CD1c-positive myeloid dendritic cell (primary cell): ENCODE measurements at regions not wholly inside any gene's neighbourhood (a gene's known extent, or its start where the extent isn't known, plus 50 kb on each side); places are given as distances from the start of the nearest gene placed in this dataset.

Experiments used
- DNase-seq: peaks from one replicate; pipeline ENCODE4 v3.0.0-alpha.2; 2016; ENCODE audit errors: extremely low spot score

DNA sequence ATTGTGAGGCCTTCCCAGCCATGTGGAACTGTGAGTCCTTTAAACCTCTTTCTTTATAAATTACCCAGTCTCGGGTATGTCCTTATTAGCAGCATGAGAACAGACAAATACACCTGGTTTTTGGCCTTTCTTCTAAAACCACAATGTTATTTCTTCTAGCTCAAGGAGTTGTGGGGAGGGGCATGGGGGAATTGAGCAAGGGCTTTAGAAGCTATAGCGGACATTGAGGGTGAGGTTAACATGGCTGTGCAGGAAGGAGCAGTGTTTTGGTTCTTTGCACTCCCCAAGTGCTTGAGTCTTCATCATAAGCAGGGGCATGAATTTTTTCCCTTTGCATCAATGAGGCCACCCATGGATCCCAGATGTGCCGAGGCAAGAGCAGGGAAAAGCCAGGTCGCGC is 86.8 kb downstream of the SPRING1 start:
- DNase-seq, result no peak

DNA sequence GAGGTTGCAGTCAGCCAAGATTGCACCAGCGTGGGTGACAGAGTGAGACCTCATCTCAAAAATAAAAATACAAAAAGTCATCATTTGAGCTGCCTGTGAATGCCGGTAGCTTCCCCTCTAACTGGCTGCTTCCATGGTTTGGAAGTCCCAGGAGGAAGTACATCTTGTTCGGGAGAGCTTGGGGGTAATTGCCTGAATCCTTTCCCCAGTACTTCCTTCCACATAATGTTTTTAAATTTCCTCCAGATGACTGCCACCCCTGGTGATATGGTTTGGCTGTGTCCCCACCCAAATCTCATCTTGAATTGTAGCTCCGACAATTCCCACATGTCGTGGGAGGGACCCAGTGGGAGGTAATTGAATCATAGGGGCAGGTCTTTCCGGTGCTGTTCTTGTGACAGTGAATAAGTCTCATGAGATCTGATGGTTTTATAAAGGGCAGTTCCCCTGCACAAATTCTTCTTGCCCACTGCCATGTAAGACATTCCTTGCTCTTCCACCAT is 87.2 kb downstream of the SPRING1 start:
- DNase-seq, result no peak

DNA sequence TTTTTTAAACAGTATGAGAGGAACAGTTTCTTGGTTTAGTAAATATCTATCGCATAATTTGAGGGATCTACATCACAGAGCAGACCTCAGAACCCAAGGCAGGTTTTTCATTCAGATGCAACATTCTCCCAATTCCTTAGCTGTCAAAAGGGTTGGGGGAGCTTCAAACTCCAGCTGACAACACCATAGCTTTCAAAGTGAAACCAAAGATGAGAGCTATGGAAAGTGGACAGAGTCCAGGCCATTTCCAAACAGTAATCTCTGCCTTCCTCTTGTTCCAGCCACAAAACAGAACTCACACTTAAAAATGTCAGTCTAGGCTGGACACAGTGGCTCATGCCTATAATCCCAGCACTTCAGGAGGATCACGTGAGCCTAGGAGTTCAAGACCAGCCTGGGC is 87.8 kb downstream of the SPRING1 start:
- no peak for DNase-seq

DNA sequence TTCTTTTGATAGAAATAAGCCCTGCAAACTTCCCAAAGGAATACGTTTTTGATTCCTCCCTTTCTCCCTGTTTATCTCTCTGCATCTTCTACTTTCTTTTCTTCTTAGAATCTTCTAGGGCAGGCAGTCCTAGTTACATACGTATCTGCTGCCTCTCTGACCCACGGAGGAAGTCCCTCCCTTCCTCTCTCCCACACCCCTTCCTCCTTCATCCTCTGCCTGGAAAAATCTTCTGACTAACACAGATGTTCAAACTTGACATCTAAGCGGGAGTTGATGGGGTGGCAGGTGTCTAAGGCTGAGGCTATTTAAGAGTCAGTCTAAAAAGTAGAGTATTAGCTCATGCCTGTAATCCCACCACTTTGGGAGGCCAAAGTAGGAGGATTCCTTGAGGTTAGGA is 88.6 kb downstream of the MAP1LC3B2 start:
- no peak for DNase-seq

DNA sequence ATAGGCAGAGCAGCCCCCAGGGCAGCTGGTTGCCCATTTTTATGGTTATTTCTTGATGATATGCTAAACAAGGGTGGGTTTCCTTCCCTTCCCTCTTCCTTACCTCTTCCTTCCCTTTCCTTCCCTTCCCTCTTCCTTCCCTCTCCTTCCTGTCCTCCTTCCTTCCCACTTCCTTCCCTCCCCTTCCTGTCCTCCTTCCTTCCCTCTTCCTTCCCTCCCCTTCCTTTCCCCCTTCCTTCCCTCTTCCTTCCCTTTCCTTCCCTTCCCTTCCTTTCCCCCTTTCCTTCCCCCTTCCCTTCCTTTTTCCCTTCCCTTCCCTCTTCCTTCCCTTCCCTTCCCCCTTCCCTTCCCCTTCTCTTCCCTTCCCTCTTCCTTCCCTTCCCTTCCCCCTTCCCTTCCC is 87.7 kb downstream of the MAP1LC3B2 start:
- DNase-seq, result no peak

DNA sequence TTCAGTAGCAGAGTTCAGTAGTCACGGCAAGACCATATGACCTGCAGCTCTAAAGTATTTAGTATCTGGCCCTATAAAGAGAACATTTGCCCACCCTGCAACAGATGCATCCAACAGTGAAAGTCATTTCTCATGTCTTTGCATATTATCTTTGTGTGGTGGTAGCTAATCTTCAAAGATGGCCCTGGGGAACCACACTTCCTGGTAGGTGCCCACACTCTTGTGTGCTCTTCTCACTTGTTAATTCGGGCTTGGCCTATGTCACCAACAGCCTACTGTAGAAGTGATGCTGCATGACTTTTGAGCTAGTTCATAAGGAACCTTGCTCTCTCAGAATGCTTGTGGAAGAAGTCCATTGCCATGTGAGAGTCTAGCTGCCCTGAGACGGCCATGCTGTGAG is 85.6 kb downstream of the MAP1LC3B2 start:
- DNase-seq, result no peak

DNA sequence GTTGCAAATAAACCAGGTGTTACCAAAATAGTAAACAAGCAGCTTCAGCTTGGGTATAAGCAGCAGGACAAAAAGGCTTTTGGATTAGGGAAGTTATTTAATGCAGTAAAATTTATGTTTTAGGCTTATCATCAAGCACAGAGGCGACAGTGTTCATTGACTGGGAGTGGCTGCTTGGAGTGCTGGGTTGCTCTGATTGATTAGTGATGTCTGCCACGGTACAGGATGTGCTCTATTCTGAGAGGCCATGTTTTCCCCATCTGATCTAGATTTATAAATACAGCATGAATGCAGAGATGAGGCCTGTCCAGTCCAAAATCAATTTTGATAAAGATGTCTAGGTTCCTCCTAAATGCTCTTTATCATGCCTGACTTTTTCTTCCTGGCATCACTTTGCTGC is 83.5 kb downstream of the MAP1LC3B2 start:
- DNase-seq, result no peak

DNA sequence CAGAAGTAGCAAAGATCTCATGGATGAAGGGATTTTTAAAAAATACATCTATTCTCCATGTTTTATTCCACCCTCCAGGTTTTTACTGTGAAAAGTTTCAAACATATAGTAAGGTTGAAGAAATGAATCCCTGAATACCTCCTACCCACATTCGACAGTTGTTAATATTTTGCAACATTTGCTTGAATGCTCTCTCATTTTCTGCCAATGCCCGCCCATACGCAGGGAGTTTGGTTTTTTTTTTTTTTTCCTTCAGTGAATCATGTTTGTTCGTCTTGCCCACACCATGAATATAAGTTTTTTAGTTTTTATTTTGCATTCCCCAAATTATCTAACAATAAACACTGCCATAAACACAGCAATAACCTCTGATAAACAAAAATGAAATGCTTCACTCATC is 82.9 kb downstream of the MAP1LC3B2 start:
- no peak for DNase-seq

DNA sequence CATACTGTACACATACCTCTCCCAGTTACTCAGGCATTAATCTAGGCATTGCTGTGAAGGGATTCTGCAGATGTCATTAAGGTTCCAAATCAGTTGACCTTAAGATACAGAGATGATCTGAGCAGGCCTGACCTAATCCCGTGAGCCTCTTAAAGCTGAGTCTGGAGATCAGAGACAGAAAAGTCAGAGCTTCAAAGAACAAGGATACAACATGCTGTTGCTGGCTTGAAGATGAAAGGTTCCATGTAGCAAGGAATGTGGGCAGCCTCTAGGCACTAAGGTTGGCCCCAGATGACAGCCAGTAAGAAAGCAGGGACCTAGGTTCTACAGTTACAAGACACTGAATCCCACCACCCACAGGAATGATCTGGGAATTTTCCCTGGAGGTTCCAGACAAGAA is 81.1 kb downstream of the MAP1LC3B2 start:
- no peak for DNase-seq

DNA sequence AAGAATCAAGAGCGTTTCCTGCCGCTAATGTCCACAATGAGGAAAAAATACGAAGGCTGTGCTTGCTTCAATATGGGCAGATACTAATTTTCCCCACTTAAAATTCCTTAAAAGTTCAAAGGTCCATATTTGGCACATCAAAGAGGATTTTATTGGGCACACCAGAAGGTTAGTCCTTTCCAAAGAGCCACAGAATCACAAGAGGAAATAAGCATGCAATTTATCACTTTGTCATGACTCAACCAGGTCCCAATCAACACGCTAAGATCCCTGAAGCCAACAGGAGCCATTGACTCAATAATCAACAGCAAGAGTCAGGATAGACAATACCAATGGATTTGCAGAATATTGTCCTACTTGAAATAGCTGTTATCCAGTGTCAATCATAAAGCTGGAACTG is 80.6 kb downstream of the MAP1LC3B2 start:
- DNase-seq, result no peak

DNA sequence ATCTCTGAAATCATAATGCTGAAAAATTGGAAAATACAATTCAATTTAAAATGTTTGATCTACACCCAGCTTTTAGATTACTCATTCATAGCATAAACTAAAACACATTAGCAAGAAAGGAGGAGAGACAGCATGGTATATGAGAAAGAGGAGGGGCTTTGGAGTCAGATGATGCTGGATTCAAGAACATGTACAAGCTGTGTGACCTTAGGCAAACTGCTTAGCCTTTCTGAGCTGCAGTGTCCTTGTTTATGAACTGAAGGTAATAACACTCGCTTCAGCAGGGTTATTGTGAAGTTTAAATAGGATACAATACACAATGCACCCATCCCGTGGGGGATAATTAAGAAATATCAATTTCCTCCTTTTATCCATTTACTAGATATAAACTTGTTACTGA is 79.2 kb downstream of the MAP1LC3B2 start:
- DNase-seq, result no peak

DNA sequence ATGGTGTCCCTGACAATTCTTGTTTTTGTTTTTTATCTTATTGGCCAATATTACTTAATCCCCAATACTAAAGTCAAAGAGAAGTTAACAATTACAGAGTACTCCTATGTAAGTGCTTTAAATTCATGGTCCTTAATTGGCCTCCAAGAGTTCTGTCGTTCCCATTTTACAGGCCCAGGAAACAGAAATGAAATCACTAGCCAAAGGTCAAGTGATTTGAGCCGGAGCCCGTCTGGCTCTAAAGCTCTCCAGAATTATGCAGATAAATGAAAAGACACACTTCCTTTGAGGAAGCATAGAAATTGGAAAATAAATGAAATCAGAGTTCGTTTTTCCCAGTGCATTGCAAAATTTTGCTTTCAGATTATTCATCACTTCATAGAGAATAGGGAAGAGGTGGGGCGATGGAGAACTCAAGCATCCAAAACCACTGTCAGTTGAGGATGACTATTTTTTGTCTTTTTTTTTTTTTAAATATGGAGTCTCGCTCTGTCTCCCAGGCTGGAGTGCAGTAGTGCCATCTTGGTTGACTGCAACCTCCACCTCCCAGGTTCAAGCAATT is 78.5 kb downstream of the MAP1LC3B2 start:
- peak; percentile 80 for DNase-seq

DNA sequence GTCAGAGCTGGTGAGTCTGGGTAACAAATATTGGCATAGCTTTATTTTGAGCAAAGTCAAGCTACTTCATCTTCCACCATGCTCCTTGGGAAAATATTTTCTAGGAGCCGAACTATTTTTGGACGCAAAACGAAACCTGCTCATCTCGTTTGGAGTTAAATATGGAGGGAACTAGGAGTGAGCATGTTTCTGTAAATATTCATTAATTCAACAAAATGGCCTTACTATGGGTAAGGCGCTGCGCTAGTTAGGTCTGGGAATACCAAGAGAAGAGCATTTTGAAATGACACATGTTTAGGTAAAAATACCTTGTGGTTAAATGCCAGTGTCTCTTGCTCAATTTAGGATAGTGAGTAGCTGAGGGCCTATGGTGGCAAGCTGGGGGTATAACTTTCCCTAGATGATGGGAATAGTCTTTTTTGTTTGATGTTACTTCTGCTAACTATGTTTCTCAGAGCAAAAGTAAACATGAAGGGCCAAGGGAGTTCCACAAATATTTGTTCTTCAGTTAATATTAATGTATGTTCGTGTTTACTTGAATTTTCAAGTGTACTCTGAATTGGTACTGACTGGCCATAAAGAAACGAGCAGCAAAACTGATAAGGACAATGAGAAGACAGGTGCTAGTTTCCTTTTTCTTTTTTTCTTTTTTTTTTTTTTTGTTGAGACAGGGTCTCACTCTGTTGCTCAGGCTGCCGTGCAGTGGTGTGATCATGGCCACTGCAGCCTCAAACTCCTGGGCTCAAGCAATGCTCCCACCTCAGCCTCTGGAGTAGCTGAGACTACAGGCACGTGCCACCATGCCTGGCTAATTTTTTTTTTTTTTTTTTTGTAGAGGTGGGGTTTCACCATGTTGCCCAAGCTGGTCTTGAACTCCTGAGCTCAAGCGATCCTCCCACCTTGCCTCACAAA is 77.7 kb downstream of the MAP1LC3B2 start:
- DNase-seq, result no peak

DNA sequence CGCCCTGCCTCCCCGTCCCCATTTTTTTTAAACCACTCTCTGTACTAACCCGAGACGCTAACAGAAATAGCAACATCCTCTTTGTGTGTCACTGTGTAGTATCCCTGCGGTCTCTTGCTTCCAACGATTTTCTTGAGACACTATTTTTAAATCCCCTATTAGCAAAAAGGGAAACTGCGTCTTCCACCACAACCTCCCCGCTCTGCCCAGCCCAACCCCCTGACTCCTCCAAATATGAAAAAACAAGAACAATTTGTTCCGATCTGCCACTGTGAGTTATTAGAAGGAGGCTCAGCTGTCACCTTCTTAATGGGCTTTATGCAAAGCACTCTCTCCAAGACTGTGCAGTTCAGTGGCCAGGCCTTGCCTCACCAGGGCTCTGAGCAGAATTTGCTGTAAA is 76.3 kb downstream of the MAP1LC3B2 start:
- DNase-seq, result peak; percentile 45

DNA sequence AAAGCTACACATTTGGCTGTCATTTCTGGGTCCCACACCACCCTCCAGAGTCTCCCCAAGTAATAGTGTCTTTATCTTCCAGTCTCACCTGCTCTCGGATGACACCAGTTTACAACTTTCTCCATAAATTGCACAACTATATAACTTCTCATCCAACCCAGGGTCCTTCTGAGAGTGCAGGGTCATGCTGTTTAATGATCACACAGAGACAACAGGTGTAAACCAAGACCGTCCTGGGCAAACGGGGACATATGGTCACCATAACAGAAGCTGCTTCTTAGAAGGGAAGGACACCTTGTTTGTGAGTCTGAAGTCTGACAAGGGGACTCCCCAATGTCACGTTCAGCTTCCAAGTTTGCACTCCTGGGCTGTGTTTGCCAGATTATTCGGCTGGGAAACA is 74.3 kb downstream of the MAP1LC3B2 start:
- DNase-seq, result no peak

DNA sequence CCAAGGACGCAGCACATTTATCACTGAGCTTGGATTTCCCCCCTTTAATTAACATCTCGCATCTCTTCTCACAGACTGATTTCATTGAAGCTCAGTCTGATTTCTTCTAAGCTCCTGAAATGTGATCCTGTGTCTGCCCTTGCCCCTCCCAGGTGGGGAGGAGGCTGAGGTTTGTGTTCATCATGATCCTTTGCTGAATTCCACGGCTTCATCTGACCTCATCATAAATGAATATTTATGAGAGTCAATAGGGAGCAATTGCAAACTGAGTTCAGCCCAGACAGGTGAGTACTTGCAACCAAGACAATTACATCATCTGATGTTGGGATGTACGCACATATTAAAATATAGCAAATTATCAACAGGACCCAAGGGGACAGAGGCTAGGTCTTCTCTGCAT is 72.4 kb downstream of the MAP1LC3B2 start:
- no peak for DNase-seq

DNA sequence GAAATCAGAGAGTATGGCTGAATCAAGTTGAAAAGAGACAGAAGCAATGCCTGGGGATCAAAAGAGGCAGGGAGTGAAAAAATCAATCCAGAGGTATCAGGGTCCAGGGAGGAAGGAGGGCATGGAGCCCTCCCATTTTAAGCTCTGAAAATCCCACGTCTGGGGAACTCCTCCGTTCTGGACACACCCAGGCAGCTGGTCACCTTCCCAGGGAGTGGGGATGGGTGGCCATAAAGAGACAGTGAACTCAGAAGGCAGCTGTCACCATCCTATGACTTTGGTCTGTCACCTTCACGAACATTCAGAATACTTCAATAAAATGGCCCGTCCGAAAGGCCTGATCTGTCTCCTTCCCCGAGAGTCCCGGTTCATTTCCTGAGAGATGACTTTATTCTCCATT is 71.6 kb downstream of the MAP1LC3B2 start:
- no peak for DNase-seq

DNA sequence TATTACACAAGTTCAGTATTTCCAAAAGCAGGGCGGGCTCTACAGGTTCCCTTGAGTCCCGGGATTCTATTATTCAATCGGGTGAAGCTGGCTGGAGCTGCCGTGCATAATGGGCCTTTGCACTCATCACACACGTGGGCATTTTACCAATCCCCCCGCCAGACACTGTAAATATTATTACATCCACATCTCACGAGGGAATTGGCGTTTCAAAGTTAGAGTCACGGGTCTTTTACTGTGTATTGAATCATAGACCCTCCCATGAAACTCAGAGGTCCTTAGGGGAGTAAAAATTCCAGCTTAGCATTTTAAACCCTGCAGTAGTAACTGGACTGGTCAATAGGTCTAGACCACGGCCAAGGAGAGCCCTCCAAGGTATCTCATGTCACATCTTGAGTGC is 70.3 kb downstream of the MAP1LC3B2 start:
- DNase-seq, result no peak

DNA sequence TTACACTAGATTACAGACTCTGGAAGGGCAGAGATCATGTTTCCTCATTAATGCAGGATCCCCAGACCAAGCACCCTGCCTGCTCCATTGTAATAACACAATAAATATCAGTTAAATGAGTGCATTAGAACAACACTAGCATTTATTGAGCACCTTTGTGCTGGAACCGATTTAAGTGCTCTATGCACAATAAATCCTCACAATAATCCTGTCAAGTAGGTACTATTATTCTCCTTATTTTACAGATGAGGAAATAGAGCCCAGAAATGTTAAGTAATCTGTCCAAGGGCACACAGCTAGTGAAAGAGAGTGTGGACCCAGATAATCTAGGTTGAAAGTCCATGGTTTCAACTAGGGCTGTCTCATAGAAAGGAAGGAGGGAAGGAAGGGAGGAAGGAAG is 69.8 kb downstream of the MAP1LC3B2 start:
- DNase-seq, result no peak

DNA sequence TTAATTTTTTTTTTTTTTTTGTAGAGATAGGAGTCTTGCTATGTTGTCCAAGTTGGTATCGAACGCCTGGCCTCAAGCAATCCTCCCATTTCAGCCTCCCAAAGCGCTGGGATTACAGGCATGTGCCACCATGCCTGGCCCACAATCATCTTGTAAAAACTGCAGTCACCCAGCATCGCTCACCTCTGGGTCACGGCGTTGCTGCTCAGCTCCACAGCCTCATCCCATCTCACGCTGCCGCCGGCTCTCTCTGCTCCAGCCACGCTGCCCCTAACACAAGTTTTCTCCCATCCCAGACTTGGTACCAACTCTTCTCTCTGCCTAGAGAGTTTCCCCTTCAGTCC is 69.2 kb downstream of the MAP1LC3B2 start:
- DNase-seq, result no peak
